ENCODE measurements at regions not wholly inside any gene's neighbourhood (a gene's known extent, or its start where the extent isn't known, plus 50 kb on each side); places are given as distances from the start of the nearest gene placed in this dataset.

- Histone ChIP-seq H3K9me2 (ENCODE audit: insufficient read depth, low read length) (no peaks in the 10 kb centered on the region), H3K9me3 (ENCODE audit: low read length) (no peaks in the 10 kb centered on the region), H4K20me1 (ENCODE audit: insufficient read depth, low read length) (no peaks in the 10 kb centered on the region), H3K4me2 (ENCODE audit: low read length) (no peak overlapping the region), H3K4me1 (ENCODE audit: insufficient read depth, low read length, poor library complexity, severe bottlenecking) (no peaks in the 10 kb centered on the region), H3K27ac (ENCODE audit: low read depth, low read length, poor library complexity, severe bottlenecking) (no peak overlapping the region), H3K36me3 (ENCODE audit: insufficient read depth, low read length) (no peaks in the 10 kb centered on the region), H2AFZ (ENCODE audit: low read length) (no peak overlapping the region), H3K4me3 (ENCODE audit: low read depth, low read length, poor library complexity, severe bottlenecking) (no peak overlapping the region), H3K79me2 (ENCODE audit: insufficient read depth, low read depth, low read length) (no peaks in the 10 kb centered on the region)
- no TSS peak for BruUV-seq (replicated peaks)
- TF ChIP-seq EZH2phosphoT487 (IDR thresholded peaks at IDR 0.05; ENCODE audit: borderline replicate concordance, low read depth, low read length) (no peak), CTCF (conservative IDR thresholded peaks at IDR 0.05; ENCODE audit: low read length) (no peak)
- CTCF ChIA-PET (ENCODE audit: unreplicated experiment) = no interaction called here
- POLR2A ChIA-PET = interaction anchor here (0.5 kb wide), 1 partner anchor 12 kb away, joined by 3 read pairs; no protein-coding TSS in a partner anchor
- intact Hi-C loops (cut with micrococcal nuclease; ENCODE audit: unreplicated experiment) = no loop called here
- DNase-seq (ENCODE audit: low spot score) = no peak
Observed at GRCh38 chr5:68776381-68776780, 317.4 kb upstream of the SLC30A5 start.

- H3K27ac ChIP-seq (ENCODE audit: low read depth, low read length, poor library complexity, severe bottlenecking) = no peak overlapping the region
- intact Hi-C loops (cut with micrococcal nuclease; ENCODE audit: unreplicated experiment) = no loop called here
- H3K79me2 ChIP-seq (ENCODE audit: insufficient read depth, low read depth, low read length) = no peaks in the 10 kb centered on the region
- no peaks in the 10 kb centered on the region for H3K9me2 ChIP-seq (ENCODE audit: insufficient read depth, low read length)
- no peak overlapping the region for H3K4me2 ChIP-seq (ENCODE audit: low read length)
- DNase-seq (ENCODE audit: low spot score) = no peak
- H3K36me3 ChIP-seq (ENCODE audit: insufficient read depth, low read length) = no peaks in the 10 kb centered on the region
- CTCF ChIA-PET (ENCODE audit: unreplicated experiment) = no interaction called here
- no peaks in the 10 kb centered on the region for H4K20me1 ChIP-seq (ENCODE audit: insufficient read depth, low read length)
- H3K9me3 ChIP-seq (ENCODE audit: low read length) = no peaks in the 10 kb centered on the region
- H2AFZ ChIP-seq (ENCODE audit: low read length) = no peak overlapping the region
- TF ChIP-seq EZH2phosphoT487 (IDR thresholded peaks at IDR 0.05; ENCODE audit: borderline replicate concordance, low read depth, low read length) (no peak), CTCF (conservative IDR thresholded peaks at IDR 0.05; ENCODE audit: low read length) (no peak)
- no peak overlapping the region for H3K4me3 ChIP-seq (ENCODE audit: low read depth, low read length, poor library complexity, severe bottlenecking)
- POLR2A ChIA-PET = no interaction called here
- no TSS peak for BruUV-seq (replicated peaks)
- H3K4me1 ChIP-seq (ENCODE audit: insufficient read depth, low read length, poor library complexity, severe bottlenecking) = no peaks in the 10 kb centered on the region
Observed at GRCh38 chr5:68777135-68777534, 316.7 kb upstream of the SLC30A5 start.

- no TSS peak for BruUV-seq (replicated peaks)
- intact Hi-C loops (cut with micrococcal nuclease; ENCODE audit: unreplicated experiment) = no loop called here
- no peaks in the 10 kb centered on the region for H3K36me3 ChIP-seq (ENCODE audit: insufficient read depth, low read length)
- no peak overlapping the region for H3K4me2 ChIP-seq (ENCODE audit: low read length)
- no peaks in the 10 kb centered on the region for H3K9me2 ChIP-seq (ENCODE audit: insufficient read depth, low read length)
- H4K20me1 ChIP-seq (ENCODE audit: insufficient read depth, low read length) = no peaks in the 10 kb centered on the region
- H3K4me1 ChIP-seq (ENCODE audit: insufficient read depth, low read length, poor library complexity, severe bottlenecking) = no peaks in the 10 kb centered on the region
- no peak overlapping the region for H3K4me3 ChIP-seq (ENCODE audit: low read depth, low read length, poor library complexity, severe bottlenecking)
- no peak overlapping the region for H3K27ac ChIP-seq (ENCODE audit: low read depth, low read length, poor library complexity, severe bottlenecking)
- TF ChIP-seq EZH2phosphoT487 (IDR thresholded peaks at IDR 0.05; ENCODE audit: borderline replicate concordance, low read depth, low read length) = no peak
- TF ChIP-seq CTCF (conservative IDR thresholded peaks at IDR 0.05; ENCODE audit: low read length) = no peak
- H3K79me2 ChIP-seq (ENCODE audit: insufficient read depth, low read depth, low read length) = no peaks in the 10 kb centered on the region
- CTCF ChIA-PET (ENCODE audit: unreplicated experiment) = no interaction called here
- POLR2A ChIA-PET = interaction anchor here (0.6 to 0.7 kb wide), 2 partner anchors 121 to 301 kb away, joined by 3 read pairs; no protein-coding TSS in a partner anchor
- DNase-seq (ENCODE audit: low spot score) = no peak
- H2AFZ ChIP-seq (ENCODE audit: low read length) = no peak overlapping the region
- no peaks in the 10 kb centered on the region for H3K9me3 ChIP-seq (ENCODE audit: low read length)
Observed at GRCh38 chr5:68778484-68778883, 315.3 kb upstream of the SLC30A5 start.
